ENCODE measurements at regions not wholly inside any gene's neighbourhood (a gene's known extent, or its start where the extent isn't known, plus 50 kb on each side); places are given as distances from the start of the nearest gene placed in this dataset.

DNA sequence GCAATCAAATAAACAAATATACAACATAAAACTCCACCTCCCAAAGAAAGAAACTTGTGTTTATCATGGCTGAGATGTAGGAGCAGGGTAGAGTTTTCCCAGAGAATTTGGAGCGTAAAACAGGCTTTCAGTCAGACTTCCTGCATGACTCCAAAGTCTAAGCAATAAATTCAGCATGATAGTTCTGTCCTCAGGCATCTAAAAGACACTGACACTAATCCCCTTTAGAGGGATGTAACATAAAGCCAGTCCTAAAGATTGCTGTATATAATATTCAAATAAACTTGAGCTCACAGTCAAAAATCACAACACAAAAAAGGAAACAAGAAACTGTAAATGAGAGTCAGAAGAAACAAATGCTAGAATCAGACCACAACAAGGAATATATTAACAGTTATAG is 234.4 kb downstream of the CENPW start:
- FAIRE-seq (no peak), DNase-seq (ENCODE audit: low read depth) (no peak)
- no peak overlapping the region for H3K4me3 ChIP-seq (ENCODE audit: low read depth, low read length)
- no peaks in the 10 kb centered on the region for H3K36me3 ChIP-seq (ENCODE audit: control insufficient read depth, insufficient read depth, low read length)
- no peaks in the 10 kb centered on the region for H3K27me3 ChIP-seq (ENCODE audit: control insufficient read depth, insufficient read depth, low read length)
- TF ChIP-seq, protein P1, sequence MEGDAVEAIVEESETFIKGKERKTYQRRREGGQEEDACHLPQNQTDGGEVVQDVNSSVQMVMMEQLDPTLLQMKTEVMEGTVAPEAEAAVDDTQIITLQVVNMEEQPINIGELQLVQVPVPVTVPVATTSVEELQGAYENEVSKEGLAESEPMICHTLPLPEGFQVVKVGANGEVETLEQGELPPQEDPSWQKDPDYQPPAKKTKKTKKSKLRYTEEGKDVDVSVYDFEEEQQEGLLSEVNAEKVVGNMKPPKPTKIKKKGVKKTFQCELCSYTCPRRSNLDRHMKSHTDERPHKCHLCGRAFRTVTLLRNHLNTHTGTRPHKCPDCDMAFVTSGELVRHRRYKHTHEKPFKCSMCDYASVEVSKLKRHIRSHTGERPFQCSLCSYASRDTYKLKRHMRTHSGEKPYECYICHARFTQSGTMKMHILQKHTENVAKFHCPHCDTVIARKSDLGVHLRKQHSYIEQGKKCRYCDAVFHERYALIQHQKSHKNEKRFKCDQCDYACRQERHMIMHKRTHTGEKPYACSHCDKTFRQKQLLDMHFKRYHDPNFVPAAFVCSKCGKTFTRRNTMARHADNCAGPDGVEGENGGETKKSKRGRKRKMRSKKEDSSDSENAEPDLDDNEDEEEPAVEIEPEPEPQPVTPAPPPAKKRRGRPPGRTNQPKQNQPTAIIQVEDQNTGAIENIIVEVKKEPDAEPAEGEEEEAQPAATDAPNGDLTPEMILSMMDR (IDR thresholded peaks at IDR 0.05; ENCODE audit: insufficient read depth, low read length, severe bottlenecking) = no peak

DNA sequence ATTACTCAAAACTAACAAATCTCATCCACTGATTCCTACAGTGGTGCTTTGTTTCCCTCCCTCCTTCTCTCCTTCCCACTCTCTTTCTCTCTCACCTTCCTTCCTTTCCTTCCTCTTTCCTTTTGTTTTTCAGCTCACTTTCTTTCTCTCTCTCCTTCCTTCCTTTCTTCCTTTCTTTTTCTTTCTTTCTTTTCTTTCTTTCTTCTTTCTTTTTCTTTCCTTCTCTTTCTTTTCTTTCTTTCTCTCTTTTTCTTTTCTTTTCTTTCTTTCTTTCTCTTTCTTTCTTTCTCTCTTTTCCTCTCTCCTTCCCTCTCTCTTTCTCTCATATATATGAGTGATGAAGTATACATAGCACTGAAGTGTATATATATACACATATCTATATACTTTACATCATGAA is 241.4 kb downstream of the CENPW start:
- no peak for DNase-seq (ENCODE audit: low read depth)
- no peak for FAIRE-seq
- Histone ChIP-seq H3K4me3 (ENCODE audit: low read depth, low read length) (no peak overlapping the region), H3K27me3 (ENCODE audit: control insufficient read depth, insufficient read depth, low read length) (no peaks in the 10 kb centered on the region), H3K36me3 (ENCODE audit: control insufficient read depth, insufficient read depth, low read length) (no peaks in the 10 kb centered on the region)
- TF ChIP-seq, protein P1 (IDR thresholded peaks at IDR 0.05; ENCODE audit: insufficient read depth, low read length, severe bottlenecking) = no peak

- Histone ChIP-seq H3K27me3 (ENCODE audit: control insufficient read depth, insufficient read depth, low read length) (no peaks in the 10 kb centered on the region), H3K4me3 (ENCODE audit: low read depth, low read length) (no peak overlapping the region), H3K36me3 (ENCODE audit: control insufficient read depth, insufficient read depth, low read length) (no peaks in the 10 kb centered on the region)
- TF ChIP-seq, protein P1 (IDR thresholded peaks at IDR 0.05; ENCODE audit: insufficient read depth, low read length, severe bottlenecking) = no peak
- DNase-seq (ENCODE audit: low read depth) (no peak), FAIRE-seq (no peak)
Measured at GRCh38 chr6:126600258-126600916, 260.5 kb downstream of the CENPW start.

- Histone ChIP-seq H3K36me3 (ENCODE audit: control insufficient read depth, insufficient read depth, low read length) (no peaks in the 10 kb centered on the region), H3K27me3 (ENCODE audit: control insufficient read depth, insufficient read depth, low read length) (no peaks in the 10 kb centered on the region), H3K4me3 (ENCODE audit: low read depth, low read length) (no peak overlapping the region)
- DNase-seq (ENCODE audit: low read depth) (no peak), FAIRE-seq (no peak)
- TF ChIP-seq, protein P1 (IDR thresholded peaks at IDR 0.05; ENCODE audit: insufficient read depth, low read length, severe bottlenecking) = no peak
Measured at GRCh38 chr6:126603410-126603809, 263.5 kb downstream of the CENPW start.

- H3K27me3 ChIP-seq (ENCODE audit: control insufficient read depth, insufficient read depth, low read length) = no peaks in the 10 kb centered on the region
- H3K36me3 ChIP-seq (ENCODE audit: control insufficient read depth, insufficient read depth, low read length) = no peaks in the 10 kb centered on the region
- H3K4me3 ChIP-seq (ENCODE audit: low read depth, low read length) = no peak overlapping the region
- FAIRE-seq (no peak), DNase-seq (ENCODE audit: low read depth) (no peak)
- TF ChIP-seq, protein P1 (IDR thresholded peaks at IDR 0.05; ENCODE audit: insufficient read depth, low read length, severe bottlenecking) = no peak
Measured at GRCh38 chr6:126605089-126605488, 265.2 kb downstream of the CENPW start.

GRCh38 chr6:126607289-126607688 is 267.4 kb downstream of the CENPW start:
- DNase-seq (ENCODE audit: low read depth) = no peak
- no peak overlapping the region for H3K4me3 ChIP-seq (ENCODE audit: low read depth, low read length)
- TF ChIP-seq, protein P1 (IDR thresholded peaks at IDR 0.05; ENCODE audit: insufficient read depth, low read length, severe bottlenecking) = no peak

More at GRCh38 chr6:126607289-126607688, 267.4 kb downstream of the CENPW start:
- no peaks in the 10 kb centered on the region for H3K36me3 ChIP-seq (ENCODE audit: control insufficient read depth, insufficient read depth, low read length)
- H3K27me3 ChIP-seq (ENCODE audit: control insufficient read depth, insufficient read depth, low read length) = no peaks in the 10 kb centered on the region
- no peak for FAIRE-seq

Measured in bronchial epithelial cell (primary cell).